Activated CD8-positive, alpha-beta T cell treated with anti-CD3 and anti-CD28 coated beads for 36 hours (primary cell): ENCODE measurements at regions not wholly inside any gene's neighbourhood (a gene's known extent, or its start where the extent isn't known, plus 50 kb on each side); places are given as distances from the start of the nearest gene placed in this dataset.
"Not testable (repeated sequence)": the region's sequence is repeated elsewhere in the genome, so short reads cannot be mapped to it uniquely, and the experiment has no call there.

Source experiments
- ATAC-seq: fragments of 200-7000 bp; cut with Tn5 transposase; one replicate; pipeline ENCODE4 v1.10.0; 2021; ENCODE audit warnings: mild to moderate bottlenecking, moderate library complexity
- CTCF ChIA-PET: fragments of 350-600 bp; sonication (Branson Sonifier 250); formaldehyde crosslinking; loops from one replicate; lab custom pipeline; 2021; ENCODE audit warnings: antibody characterized with exemption; lab: Charles Lee
- POLR2A ChIA-PET: fragments of 350-600 bp; sonication (Branson Sonifier 250); formaldehyde crosslinking; loops from one replicate; lab custom pipeline; 2021; ENCODE audit warnings: antibody characterized with exemption; lab: Charles Lee
- DNase-seq: peaks from one replicate; pipeline ENCODE4 v3.0.0-alpha.2; 2020
- H3K27ac Mint-ChIP-seq: one replicate; pipeline ENCODE4 v1.8.0; 2021; ENCODE audit warnings: mild to moderate bottlenecking, mixed read lengths
- H3K27me3 Mint-ChIP-seq: one replicate; pipeline ENCODE4 v1.8.0; 2021; ENCODE audit warnings: mixed read lengths
- H3K36me3 Mint-ChIP-seq: one replicate; pipeline ENCODE4 v1.8.0; 2021; ENCODE audit warnings: low read depth, mixed read lengths
- H3K4me1 Mint-ChIP-seq: one replicate; pipeline ENCODE4 v1.8.0; 2021; ENCODE audit warnings: low read depth, mixed read lengths
- H3K4me3 Mint-ChIP-seq: one replicate; pipeline ENCODE4 v1.8.0; 2021; ENCODE audit warnings: mild to moderate bottlenecking, moderate library complexity, mixed read lengths
- H3K9me3 Mint-ChIP-seq: one replicate; pipeline ENCODE4 v1.8.0; 2021; ENCODE audit warnings: mixed read lengths
- intact Hi-C: fragments of 100-400 bp; cut with micrococcal nuclease; formaldehyde crosslinking; loops from one replicate; pipeline ENCODE4 v1.10.0; 2022
- TF ChIP-seq, protein P1 (sequence below): fragments of 200-600 bp; IDR thresholded peaks from one replicate; pipeline ENCODE4 v1.8.0; 2022; ENCODE audit warnings: antibody characterized with exemption, mild to moderate bottlenecking

DNA sequence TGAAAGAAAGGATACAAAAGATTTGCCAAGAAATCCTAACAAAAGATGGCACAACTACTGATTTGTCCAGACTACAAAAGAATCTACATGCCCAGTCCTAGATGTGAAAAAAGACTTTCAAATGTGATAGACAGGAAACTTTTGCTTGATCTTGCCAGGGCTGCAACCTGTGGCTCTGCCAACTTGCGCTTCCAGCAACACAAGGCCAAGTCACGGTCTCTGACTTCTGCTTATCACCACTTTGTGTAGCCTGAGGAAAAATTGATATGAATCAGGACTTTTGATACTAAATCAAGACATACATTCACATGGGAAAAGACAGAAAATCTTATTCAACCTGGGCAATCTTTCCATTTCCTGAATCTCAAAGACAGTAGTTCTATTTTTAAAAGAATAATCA is 366.0 kb downstream of the RAB38 start:
- Mint-ChIP-seq H3K4me3 (no peak overlapping the region), H3K27ac (no peak overlapping the region), H3K27me3 (no peaks in the 10 kb centered on the region), H3K36me3 (no peaks in the 10 kb centered on the region), H3K4me1 (no peaks in the 10 kb centered on the region), H3K9me3 (no peaks in the 10 kb centered on the region)
- TF ChIP-seq, protein P1, sequence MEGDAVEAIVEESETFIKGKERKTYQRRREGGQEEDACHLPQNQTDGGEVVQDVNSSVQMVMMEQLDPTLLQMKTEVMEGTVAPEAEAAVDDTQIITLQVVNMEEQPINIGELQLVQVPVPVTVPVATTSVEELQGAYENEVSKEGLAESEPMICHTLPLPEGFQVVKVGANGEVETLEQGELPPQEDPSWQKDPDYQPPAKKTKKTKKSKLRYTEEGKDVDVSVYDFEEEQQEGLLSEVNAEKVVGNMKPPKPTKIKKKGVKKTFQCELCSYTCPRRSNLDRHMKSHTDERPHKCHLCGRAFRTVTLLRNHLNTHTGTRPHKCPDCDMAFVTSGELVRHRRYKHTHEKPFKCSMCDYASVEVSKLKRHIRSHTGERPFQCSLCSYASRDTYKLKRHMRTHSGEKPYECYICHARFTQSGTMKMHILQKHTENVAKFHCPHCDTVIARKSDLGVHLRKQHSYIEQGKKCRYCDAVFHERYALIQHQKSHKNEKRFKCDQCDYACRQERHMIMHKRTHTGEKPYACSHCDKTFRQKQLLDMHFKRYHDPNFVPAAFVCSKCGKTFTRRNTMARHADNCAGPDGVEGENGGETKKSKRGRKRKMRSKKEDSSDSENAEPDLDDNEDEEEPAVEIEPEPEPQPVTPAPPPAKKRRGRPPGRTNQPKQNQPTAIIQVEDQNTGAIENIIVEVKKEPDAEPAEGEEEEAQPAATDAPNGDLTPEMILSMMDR: no peak
- CTCF ChIA-PET: no interaction called here
- no peak for ATAC-seq
- DNase-seq: no peak
- intact Hi-C loops: no loop called here
- POLR2A ChIA-PET: no interaction called here

DNA sequence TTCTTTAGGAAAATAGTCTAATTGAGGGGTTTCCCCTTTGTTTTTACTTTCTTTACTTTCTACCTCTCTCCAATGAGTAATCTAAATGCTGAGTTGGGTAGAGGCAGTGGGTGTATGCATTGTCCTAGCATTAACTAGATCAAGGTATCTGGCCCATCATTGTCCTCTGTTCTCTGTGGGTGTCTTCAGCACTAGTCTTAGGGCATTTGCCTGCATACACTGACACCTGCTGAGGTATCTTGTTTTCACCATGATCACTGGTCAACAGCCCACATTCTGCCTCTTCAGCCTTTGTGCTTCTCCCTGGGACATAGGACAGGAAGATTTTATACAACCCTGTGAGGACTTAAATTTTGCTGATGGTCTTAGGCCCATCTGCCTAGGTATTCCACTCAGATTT is 371.1 kb downstream of the RAB38 start:
- DNase-seq: no peak
- no peaks in the 10 kb centered on the region for H3K4me1 Mint-ChIP-seq

DNA sequence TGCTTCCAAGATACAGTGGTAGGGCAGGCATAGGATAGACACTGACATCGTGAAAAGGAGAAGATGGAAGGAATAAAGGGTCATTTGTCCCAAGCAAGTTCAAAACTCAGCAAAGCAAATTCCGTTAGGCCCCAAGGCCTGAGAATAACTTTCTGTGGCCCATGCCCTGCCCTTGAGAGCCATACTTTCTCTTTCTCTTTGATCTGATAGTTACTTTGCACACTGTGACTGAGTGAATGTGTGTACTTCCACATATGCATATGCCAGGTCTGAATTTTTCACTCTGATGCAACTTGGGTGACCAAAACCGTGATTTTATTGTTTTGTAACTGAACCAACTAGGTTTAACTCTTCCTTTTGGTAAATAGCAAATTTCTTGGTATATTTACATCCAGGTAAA is 371.5 kb downstream of the RAB38 start:
- POLR2A ChIA-PET: no interaction called here
- Mint-ChIP-seq H3K27ac (no peak overlapping the region), H3K4me1 (no peaks in the 10 kb centered on the region), H3K36me3 (no peaks in the 10 kb centered on the region), H3K27me3 (no peaks in the 10 kb centered on the region), H3K4me3 (no peak overlapping the region), H3K9me3 (no peaks in the 10 kb centered on the region)
- DNase-seq: no peak
- no peak for ATAC-seq
- CTCF ChIA-PET: no interaction called here
- TF ChIP-seq, protein P1: no peak
- intact Hi-C loops: no loop called here

More for the DNA sequence above, 371.1 kb downstream of the RAB38 start:
- ChIA-PET CTCF (no interaction called here), POLR2A (no interaction called here)
- Mint-ChIP-seq H3K27ac (no peak overlapping the region), H3K4me3 (no peak overlapping the region), H3K36me3 (no peaks in the 10 kb centered on the region), H3K9me3 (no peaks in the 10 kb centered on the region), H3K27me3 (no peaks in the 10 kb centered on the region)
- TF ChIP-seq, protein P1: no peak
- no peak for ATAC-seq
- intact Hi-C loops: no loop called here

DNA sequence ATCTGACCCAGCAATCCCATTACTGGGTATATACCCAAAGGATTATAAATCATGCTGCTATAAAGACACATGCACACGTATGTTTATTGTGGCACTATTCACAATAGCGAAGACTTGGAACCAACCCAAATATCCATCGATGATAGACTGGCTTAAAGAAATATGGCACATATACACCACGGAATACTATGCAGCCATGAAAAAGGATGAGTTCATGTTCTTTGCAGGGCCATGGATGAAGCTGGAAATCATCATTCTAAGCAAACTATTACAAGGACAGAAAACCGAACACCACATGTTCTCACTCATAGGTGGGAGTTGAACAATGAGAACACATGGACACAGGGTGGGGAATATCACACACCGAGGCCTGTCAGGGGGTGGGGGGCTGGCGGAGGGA is 390.4 kb downstream of the RAB38 start:
- DNase-seq, H3K27me3 Mint-ChIP-seq, ATAC-seq, H3K27ac Mint-ChIP-seq, CTCF ChIA-PET, H3K36me3 Mint-ChIP-seq, H3K4me3 Mint-ChIP-seq, POLR2A ChIA-PET, H3K4me1 Mint-ChIP-seq, H3K9me3 Mint-ChIP-seq, intact Hi-C loops: not testable (repeated sequence)

DNA sequence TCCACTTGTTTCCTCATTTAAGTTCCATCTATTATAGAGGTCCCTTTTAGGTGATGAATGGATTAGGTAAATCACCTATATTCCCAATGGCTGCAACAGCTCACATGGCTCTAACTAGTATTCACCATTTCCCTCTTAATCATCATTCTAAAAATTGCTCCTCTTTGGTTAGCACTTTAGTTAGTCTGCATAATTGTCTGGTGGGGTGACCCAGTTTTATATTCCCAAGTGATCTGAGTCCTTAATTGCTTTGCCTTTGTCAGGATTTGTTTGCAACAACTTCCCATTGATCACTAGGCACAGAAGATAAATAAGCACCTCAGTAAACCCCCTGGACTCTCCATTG is 395.2 kb downstream of the RAB38 start:
- no peak for ATAC-seq
- Mint-ChIP-seq H3K9me3 (peaks cover 3% of the 10 kb centered on the region), H3K27me3 (no peaks in the 10 kb centered on the region), H3K27ac (no peak overlapping the region), H3K4me3 (no peak overlapping the region), H3K4me1 (no peaks in the 10 kb centered on the region), H3K36me3 (no peaks in the 10 kb centered on the region)
- TF ChIP-seq, protein P1: no peak
- no peak for DNase-seq
- intact Hi-C loops: no loop called here
- ChIA-PET POLR2A (no interaction called here), CTCF (no interaction called here)
